HG03108 (cell line): ENCODE measurements at regions not wholly inside any gene's neighbourhood (a gene's known extent, or its start where the extent isn't known, plus 50 kb on each side); places are given as distances from the start of the nearest gene placed in this dataset.
"Not testable (repeated sequence)": the region's sequence is repeated elsewhere in the genome, so short reads cannot be mapped to it uniquely, and the experiment has no call there.

Experiments
- ATAC-seq: cut with Tn5 transposase; IDR thresholded peaks from one replicate; pipeline ENCODE4 v1.9.1; 2021; ENCODE audit warnings: moderate library complexity; ENCODE audit not compliant: unreplicated experiment

- no peak for ATAC-seq
These were observed 1437.4 kb downstream of the CDH11 start for GRCh38 chr16:63684149-63685101.

DNA sequence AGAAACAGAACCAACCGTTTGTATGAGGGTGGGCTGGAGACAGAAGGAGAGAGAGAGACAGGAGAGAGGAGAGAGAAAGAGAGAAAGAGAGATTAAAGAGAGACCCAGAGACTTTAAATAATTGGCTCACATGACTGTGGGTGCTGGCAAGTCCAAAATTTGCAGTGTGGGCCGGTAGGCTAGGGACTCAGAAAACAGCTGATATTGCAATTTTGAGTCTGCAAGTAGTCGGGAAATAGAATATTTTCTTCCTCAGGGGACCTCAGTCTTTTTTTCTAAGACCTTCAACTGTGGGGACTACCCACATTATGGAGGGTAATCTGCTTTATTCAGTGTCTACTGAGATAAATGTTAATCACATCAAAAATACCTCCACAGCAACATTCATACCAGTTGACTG lies 1439.0 kb downstream of the CDH11 start:
- no peak for ATAC-seq

DNA sequence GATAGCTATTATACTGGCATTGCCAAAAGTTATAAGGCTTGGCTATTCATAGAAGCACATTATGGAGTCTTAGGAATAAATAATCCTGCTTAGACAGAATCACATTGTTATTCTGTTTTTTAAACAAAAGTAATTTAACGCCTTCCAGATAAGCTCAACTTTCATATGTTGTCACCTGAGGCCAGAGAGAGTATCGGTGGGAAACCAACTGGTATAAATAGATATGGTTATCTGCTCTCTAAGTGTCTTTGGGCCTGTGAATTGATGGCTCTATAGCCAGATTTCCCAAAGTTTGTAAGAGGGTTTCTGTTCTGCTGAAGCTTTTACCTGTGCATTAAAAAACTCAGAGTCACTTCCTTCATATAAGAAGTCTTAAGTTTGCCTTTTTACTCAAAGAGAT lies 1449.4 kb downstream of the CDH11 start:
- no peak for ATAC-seq

DNA sequence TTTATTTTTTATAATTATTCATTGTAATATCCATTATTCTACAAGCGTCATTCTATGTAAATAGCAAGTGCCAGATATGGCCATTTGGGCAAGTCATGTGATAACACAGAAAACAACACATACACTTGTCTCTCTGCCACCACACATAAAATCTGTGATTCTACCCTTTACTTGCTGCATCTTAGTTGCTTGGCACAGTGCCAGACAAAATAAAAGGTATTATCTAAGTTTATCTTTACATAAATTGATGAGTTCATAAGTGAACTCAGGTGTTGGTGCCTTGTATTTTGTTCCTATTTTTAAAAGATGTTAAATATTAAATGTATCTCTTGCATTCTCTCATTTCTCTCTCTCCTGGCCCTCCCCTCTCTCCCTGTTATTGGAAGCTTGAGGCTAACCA lies 1458.7 kb downstream of the CDH11 start:
- ATAC-seq: no peak

GRCh38 chr16:63655846-63656245 lies 1466.0 kb downstream of the CDH11 start:
- no peak for ATAC-seq

- ATAC-seq: no peak
These were observed 1468.6 kb downstream of the CDH11 start for GRCh38 chr16:63653044-63653839.

- no peak for ATAC-seq
These were observed 1469.8 kb downstream of the CDH11 start for GRCh38 chr16:63652091-63652490.

DNA sequence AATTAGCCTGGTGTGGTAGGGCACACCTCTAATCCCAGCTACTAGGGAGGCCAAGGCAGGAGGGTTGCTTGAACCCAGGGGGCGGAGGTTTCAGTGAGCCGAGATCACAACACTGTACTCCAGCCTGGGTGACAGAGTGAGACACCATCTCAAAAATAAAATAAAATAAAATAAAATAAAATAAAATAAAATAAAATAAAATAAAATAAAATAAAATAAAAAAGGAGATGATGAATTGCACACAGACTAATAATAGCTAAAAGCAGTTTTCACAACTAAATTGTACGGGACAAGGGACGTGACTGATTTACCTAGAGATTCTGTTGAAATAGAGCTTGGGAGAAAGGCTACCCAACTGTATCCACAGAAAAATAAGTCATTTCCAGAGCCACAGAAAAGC lies 1471.3 kb downstream of the CDH11 start:
- ATAC-seq: no peak

DNA sequence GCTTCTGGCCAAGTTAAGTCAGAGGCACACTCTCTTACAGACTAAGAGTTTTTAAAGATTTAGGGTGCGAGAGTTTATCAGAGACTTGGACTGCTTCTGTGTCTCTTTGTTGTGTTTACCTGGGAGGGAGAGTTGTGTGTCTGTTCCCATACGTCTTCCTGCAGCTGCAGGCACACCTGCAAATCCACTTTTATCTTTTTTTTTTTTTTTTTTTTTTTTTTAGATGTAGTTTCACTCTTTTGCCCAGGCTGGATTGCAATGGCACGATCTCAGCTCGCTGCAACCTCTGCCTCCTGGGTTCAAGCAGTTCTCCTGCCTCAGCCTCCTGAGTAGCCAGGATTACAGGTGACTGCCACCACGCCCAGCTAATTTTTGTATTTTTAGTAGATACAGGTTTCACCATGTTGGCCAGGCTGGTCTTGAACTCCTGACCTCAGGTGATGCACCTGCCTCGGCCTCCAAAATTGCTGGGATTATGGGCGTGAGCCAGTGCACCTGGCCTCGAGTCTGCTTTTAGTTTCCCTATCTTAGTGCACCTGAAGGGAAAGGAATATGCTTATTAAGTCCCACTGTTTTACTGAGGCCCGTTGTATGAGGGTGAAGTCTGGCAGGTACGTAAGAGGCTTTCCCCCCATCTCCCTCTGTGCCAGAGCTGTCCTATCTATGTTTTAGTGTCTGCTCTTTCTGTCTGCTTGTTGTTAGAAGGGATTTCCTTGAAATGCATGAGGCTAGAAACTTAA lies 1488.0 kb downstream of the CDH11 start:
- not testable (repeated sequence) for ATAC-seq

DNA sequence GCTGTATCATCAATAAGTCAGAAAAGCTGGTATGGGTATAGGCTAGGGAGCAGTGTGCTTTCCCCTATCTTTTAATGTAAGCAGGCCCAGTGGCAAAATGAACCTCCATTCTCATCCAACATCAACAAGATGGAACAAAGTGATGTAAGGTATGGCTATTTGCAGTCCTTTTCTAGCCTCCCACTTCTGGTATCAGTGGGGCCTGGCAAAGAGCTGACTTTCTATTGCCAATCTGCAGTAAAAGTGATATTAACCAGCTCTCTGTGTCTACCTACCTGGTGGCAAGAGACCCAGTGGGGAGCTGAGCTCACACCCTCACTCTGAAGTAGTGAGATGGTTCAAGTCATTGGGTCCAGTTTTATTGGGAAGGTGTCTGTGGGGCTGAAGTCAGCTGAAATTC lies 1492.6 kb downstream of the CDH11 start:
- no peak for ATAC-seq

DNA sequence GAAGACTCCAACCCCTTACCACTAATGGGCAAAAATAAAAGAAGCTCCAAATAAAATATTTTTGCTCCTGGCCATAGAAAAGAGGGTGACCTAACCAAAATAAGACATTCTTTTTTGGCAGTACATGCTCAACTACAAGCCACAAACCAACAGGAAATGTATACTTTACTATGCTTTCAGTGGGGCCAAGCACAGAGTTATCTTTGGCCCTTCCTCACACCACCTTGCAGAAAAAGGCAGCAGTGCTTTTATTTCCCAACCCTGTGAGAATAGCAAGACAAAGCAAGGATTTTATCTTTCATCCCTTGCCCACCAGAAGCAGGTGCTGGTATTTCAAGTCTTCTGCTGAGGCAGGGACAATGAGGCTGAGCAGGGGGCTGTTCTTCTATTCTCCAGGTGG lies 1493.1 kb downstream of the CDH11 start:
- ATAC-seq: no peak

- ATAC-seq: no peak
These were observed 1496.7 kb downstream of the CDH11 start for GRCh38 chr16:63625126-63625525.

DNA sequence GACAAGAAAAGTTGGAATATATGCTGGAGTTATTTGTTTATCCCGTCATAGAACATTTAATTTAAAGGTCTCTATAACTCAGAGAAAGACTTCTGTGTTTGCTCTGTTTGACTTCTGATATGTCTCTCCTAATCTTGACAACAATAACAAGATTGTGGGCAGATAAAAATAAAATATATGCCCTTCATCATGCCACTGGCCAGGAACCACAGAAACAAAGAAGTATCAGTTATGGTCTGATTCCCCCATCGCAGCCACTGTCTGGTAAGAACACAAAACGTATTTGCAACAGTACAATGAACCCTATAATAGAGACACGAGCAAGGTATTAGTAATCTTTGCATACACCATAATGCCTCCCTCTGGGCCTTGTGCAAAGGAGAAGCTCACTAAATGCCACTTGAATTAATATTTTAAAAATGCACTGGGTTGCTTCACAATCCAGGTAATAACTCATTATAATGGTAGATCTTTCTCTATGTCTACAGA lies 1498.3 kb downstream of the CDH11 start:
- no peak for ATAC-seq

- ATAC-seq: no peak
These were observed 1502.9 kb downstream of the CDH11 start for GRCh38 chr16:63618896-63619485.

DNA sequence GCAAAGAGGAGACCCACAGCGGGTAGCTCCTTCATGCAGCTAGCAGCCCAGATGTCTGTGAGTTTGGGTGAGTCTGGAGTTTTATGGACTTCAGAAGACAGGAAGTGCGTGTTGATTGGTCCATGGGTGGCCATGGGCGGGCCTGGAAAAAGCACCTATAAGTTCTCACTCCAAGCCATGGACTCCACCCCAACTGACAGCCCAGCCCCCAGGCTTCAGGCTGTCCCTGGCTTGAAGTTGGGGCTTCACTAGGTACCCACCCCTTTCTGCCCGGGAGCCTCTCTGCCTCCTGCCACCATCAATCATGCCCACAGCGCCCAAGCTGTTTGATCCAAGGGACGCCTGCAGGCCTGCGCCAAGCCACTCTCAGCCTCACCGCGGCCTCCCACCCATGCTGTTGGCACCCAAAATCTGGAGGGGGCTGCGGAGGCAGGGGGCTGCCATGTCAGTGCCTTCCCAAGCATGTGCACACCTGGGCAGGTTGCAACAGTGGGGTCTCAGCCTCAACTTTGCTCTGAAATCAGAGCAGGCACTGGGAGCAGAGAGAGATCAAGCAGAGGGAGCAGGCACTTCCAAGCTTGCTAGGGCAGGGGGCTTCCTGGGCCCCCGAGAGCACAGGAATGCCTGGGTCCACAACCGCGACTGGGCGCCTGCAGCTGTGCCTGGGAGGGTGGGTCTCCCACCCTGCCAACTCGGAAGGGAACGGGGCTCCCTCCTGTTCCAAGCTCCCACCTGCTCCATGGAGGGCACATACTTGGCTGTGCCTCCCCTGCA lies 1503.7 kb downstream of the CDH11 start:
- ATAC-seq: no peak

- no peak for ATAC-seq
These were observed 1504.5 kb downstream of the CDH11 start for GRCh38 chr16:63617047-63617989.

DNA sequence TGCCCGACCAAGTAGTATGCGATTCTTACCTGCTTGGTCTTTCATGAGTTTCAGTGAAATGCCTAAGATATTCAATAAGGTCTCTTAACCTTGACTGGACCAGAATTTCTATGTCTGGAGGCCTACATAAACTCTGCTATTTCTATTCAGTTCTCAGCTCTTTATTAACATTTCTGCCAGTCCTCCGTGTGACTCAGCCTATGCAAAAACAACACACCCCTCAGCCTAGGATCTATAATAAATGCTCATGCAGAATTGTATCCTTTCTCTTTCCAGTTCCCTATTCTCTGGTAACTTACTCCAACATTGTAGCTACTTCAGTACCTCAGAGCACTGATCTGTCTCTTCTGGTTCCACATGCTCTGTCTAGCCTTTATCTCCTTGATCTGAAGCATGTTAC lies 1507.4 kb downstream of the CDH11 start:
- no peak for ATAC-seq

GRCh38 chr16:63613701-63614100 lies 1508.2 kb downstream of the CDH11 start:
- no peak for ATAC-seq
